A673 (cell line): ENCODE measurements at regions not wholly inside any gene's neighbourhood (a gene's known extent, or its start where the extent isn't known, plus 50 kb on each side); places are given as distances from the start of the nearest gene placed in this dataset.
A peak's percentile ranks its signal among the peaks of the same experiment; 100 is the strongest.

Experiments
- BruUV-seq: library from RNA; stranded (reverse); fragments of 400-500 nt; replicated peaks from 2 replicates; lab custom pipeline; 2021; lab: Mats Ljungman, UMichigan
- CTCF ChIA-PET: fragments of 300-600 bp; sonication (Branson Sonifier 250); formaldehyde crosslinking; loops from one replicate; lab custom pipeline; 2022; ENCODE audit warnings: antibody characterized with exemption; lab: Charles Lee
- POLR2A ChIA-PET: fragments of 300-600 bp; sonication (Branson Sonifier 250); formaldehyde crosslinking; loops from one replicate; lab custom pipeline; 2022; ENCODE audit warnings: antibody characterized with exemption; ENCODE audit not compliant: low non-redundant PET; lab: Charles Lee
- DNase-seq: peaks from one replicate; pipeline ENCODE4 v3.0.0-alpha.2; 2015; ENCODE audit warnings: low spot score
- H3K27ac ChIP-seq: fragments of 200-600 bp; sonication (generic); 2 replicates; pipeline ENCODE4 v1.5.1; 2016; ENCODE audit warnings: mixed run types, low read depth, mild to moderate bottlenecking, mixed read lengths, antibody characterized with exemption, low read length; ENCODE audit not compliant: poor library complexity, severe bottlenecking
- H3K27me3 ChIP-seq: fragments of 200-600 bp; sonication (generic); replicated peaks from 2 replicates; pipeline ENCODE4 v1.6.1; 2017; ENCODE audit warnings: mixed run types, low read depth, mild to moderate bottlenecking, mixed read lengths, antibody characterized with exemption, low read length; ENCODE audit not compliant: insufficient read depth, poor library complexity
- H3K36me3 ChIP-seq: fragments of 200-600 bp; sonication (generic); 2 replicates; pipeline ENCODE4 v1.6.1; 2016; ENCODE audit warnings: mixed run types, mild to moderate bottlenecking, mixed read lengths, antibody characterized with exemption, low read length; ENCODE audit not compliant: insufficient read depth, poor library complexity, severe bottlenecking
- H3K4me1 ChIP-seq: fragments of 200-600 bp; sonication (generic); 2 replicates; pipeline ENCODE4 v1.6.1; 2017; ENCODE audit warnings: mixed run types, mild to moderate bottlenecking, mixed read lengths, antibody characterized with exemption, low read length; ENCODE audit not compliant: insufficient read depth, poor library complexity, severe bottlenecking
- H3K4me3 ChIP-seq: fragments of 200-600 bp; sonication (generic); 2 replicates; pipeline ENCODE4 v1.5.1; 2016; ENCODE audit warnings: low read depth, mixed run types, mild to moderate bottlenecking, mixed read lengths, low read length; ENCODE audit not compliant: poor library complexity, severe bottlenecking
- H3K9me3 ChIP-seq: fragments of 200-600 bp; sonication (generic); 2 replicates; pipeline ENCODE4 v1.6.1; 2016; ENCODE audit warnings: mixed run types, low read depth, mild to moderate bottlenecking, mixed read lengths, antibody characterized with exemption, low read length; ENCODE audit not compliant: poor library complexity, severe bottlenecking
- EZH2 ChIP-seq: fragments of 200-600 bp; sonication (generic); IDR thresholded peaks from 2 replicates; pipeline ENCODE4 v1.6.1; 2017; ENCODE audit warnings: borderline replicate concordance, low read depth, mild to moderate bottlenecking, mixed read lengths, antibody characterized with exemption, low read length; ENCODE audit not compliant: poor library complexity, severe bottlenecking
- intact Hi-C: fragments of 100-400 bp; cut with micrococcal nuclease; formaldehyde crosslinking; loops from one replicate; pipeline ENCODE4 v1.10.0; 2022; ENCODE audit not compliant: unreplicated experiment
- TF ChIP-seq, protein P1 (sequence below): fragments of 300-800, 200-600 bp; sonication (generic); conservative IDR thresholded peaks from 2 replicates; pipeline ENCODE4 v1.5.1; 2017; ENCODE audit warnings: low read depth, mild to moderate bottlenecking, antibody characterized with exemption, low read length, moderate library complexity, mixed read lengths

DNA sequence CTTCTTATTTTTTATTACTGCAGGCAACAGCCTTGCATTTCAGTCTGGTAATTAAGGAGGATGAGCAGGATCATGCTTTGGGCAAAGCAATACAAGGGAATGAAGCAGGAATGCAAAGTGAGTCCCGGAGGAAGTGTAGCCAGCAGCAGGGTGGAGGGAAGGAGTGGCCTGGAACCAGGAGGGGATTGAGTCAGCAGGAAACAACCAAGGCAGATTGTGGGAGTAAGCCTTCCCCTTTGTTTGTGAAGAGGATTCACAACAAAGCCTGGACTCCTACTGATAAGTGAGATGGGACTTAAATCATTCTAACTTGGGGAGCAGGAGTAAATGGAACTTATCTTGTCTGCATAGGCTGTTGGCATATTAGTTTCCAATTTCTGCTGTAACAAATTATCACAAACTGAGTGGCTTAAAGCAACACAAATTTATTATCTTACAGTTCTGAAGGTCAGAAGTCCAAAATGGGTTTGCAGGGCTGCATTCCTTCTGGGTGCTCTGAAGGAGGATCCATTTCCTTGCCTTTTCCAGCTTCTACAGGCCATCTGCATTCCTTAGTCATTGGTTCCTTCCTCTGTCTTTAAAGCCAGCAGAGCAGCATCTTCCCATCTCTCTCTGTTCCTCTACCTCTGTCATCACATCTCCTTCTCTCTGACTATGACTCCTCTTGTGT lies 93.2 kb upstream of the AP1S2 start:
- intact Hi-C loops = no loop called here
- no peaks in the 10 kb centered on the region for H3K9me3 ChIP-seq
- H3K36me3 ChIP-seq = no peaks in the 10 kb centered on the region
- peak; percentile 81 for DNase-seq
- peak overlapping the region; percentile 47 for H3K27ac ChIP-seq
- no peak for TF ChIP-seq EZH2
- TF ChIP-seq, protein P1, sequence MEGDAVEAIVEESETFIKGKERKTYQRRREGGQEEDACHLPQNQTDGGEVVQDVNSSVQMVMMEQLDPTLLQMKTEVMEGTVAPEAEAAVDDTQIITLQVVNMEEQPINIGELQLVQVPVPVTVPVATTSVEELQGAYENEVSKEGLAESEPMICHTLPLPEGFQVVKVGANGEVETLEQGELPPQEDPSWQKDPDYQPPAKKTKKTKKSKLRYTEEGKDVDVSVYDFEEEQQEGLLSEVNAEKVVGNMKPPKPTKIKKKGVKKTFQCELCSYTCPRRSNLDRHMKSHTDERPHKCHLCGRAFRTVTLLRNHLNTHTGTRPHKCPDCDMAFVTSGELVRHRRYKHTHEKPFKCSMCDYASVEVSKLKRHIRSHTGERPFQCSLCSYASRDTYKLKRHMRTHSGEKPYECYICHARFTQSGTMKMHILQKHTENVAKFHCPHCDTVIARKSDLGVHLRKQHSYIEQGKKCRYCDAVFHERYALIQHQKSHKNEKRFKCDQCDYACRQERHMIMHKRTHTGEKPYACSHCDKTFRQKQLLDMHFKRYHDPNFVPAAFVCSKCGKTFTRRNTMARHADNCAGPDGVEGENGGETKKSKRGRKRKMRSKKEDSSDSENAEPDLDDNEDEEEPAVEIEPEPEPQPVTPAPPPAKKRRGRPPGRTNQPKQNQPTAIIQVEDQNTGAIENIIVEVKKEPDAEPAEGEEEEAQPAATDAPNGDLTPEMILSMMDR = no peak
- no peaks in the 10 kb centered on the region for H3K27me3 ChIP-seq
- ChIA-PET POLR2A (no interaction called here), CTCF (interaction anchor here (1.1 kb wide), 1 partner anchor 264 kb away, joined by 3 read pairs; no protein-coding TSS in a partner anchor)
- BruUV-seq = no TSS peak
- peaks cover 6% of the 10 kb centered on the region for H3K4me1 ChIP-seq
- no peak overlapping the region for H3K4me3 ChIP-seq

DNA sequence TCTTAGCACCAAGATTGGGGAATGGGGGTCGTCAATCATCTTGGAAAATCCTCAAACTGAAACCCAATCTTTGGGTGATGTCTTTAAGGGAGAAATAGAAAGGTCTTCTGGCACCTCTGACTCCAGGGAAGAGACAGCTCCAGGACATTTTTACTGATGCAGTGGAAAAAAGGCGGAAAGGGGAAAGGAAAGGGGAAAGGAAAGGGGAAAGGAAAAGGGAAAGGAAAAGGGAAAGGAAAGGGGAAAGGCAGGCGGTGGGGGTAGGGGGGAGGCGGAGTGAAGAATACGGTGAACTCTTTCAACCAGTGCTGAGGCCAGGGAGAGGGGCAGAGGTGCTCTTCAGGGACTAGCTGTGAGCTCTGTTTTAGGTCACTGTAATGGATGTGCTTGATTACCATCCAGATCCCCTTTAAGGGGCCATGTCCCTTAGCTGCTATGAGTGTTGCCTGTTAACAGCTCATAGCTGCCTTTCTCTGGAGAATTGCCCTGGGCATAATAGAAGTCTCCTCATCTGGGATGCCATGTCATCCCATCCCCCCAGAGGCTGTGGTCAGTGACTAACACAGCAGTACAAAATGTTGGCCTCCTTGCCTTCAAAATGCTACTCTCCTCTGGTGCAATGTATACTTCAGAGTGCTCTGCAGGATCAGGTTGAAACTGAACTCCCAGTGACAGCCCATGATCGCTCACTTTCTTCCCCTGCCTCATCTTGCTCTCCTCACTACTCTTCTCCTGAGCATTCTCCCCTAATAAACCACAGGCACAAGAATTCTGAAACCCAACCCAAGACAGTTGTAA lies 92.4 kb upstream of the AP1S2 start:
- CTCF ChIA-PET = interaction anchor here (1.1 kb wide), 1 partner anchor 265 kb away, joined by 3 read pairs; no protein-coding TSS in a partner anchor

DNA sequence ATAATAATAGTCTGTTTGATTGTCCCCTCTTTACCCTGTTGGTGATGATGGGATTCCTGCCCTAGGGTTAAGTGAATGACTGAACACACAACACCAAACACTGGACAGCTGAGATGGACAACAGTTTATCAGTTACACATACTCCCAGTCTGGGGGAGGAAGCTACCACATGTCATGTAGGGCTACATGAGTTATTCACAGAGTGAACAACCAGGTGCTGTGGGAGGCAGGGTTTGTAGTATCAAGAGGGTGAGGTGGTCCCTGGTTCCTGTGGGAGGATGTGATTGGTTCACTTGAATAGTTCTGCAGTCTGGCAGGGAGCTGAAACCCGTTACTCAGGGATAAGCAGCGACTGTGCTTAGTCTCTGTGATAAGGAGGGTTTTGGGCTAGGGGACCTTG lies 88.8 kb upstream of the AP1S2 start:
- no TSS peak for BruUV-seq
- no peak for DNase-seq
- POLR2A ChIA-PET = no interaction called here
- intact Hi-C loops = no loop called here
- Histone ChIP-seq H3K27me3 (no peaks in the 10 kb centered on the region), H3K4me1 (peaks cover 6% of the 10 kb centered on the region), H3K36me3 (no peaks in the 10 kb centered on the region), H3K9me3 (no peaks in the 10 kb centered on the region), H3K4me3 (no peak overlapping the region), H3K27ac (no peak overlapping the region)
- CTCF ChIA-PET = no interaction called here
- TF ChIP-seq EZH2 = no peak
- TF ChIP-seq, protein P1 = no peak

More for the DNA sequence above, 92.4 kb upstream of the AP1S2 start:
- Histone ChIP-seq H3K4me3 (no peak overlapping the region), H3K27ac (peak overlapping the region; percentile 47), H3K36me3 (no peaks in the 10 kb centered on the region), H3K27me3 (no peaks in the 10 kb centered on the region), H3K9me3 (no peaks in the 10 kb centered on the region), H3K4me1 (peaks cover 6% of the 10 kb centered on the region)
- DNase-seq = peak; percentile 25
- no TSS peak for BruUV-seq
- intact Hi-C loops = no loop called here
- TF ChIP-seq, protein P1 = no peak
- no peak for TF ChIP-seq EZH2
- POLR2A ChIA-PET = no interaction called here
